ENCODE measurements at regions not wholly inside any gene's neighbourhood (a gene's known extent, or its start where the extent isn't known, plus 50 kb on each side); places are given as distances from the start of the nearest gene placed in this dataset.

GRCh38 chr2:59787095-59787494, 766.4 kb downstream of the BCL11A start:
- TF ChIP-seq POLR2A (IDR thresholded peaks at IDR 0.05; ENCODE audit: low read length) (no peak), GATA1 (IDR thresholded peaks at IDR 0.05; ENCODE audit: low read depth, low read length) (no peak)
